CD4-positive, alpha-beta T cell (primary cell): ENCODE measurements at regions not wholly inside any gene's neighbourhood (a gene's known extent, or its start where the extent isn't known, plus 50 kb on each side); places are given as distances from the start of the nearest gene placed in this dataset.

Experiments
- ATAC-seq: fragments of 200-7000 bp; cut with Tn5 transposase; one replicate; pipeline ENCODE4 v1.10.0; 2022; ENCODE audit warnings: mild to moderate bottlenecking; ENCODE audit not compliant: poor library complexity
- CTCF ChIA-PET: fragments of 350-600 bp; sonication (Branson Sonifier 250); formaldehyde crosslinking; loops from one replicate; lab custom pipeline; 2021; ENCODE audit warnings: antibody characterized with exemption, inconsistent platforms; lab: Charles Lee
- POLR2A ChIA-PET: fragments of 350-600 bp; sonication (Branson Sonifier 250); formaldehyde crosslinking; loops from one replicate; lab custom pipeline; 2021; ENCODE audit warnings: antibody characterized with exemption, inconsistent platforms; lab: Charles Lee
- DNase-seq, 14 experiments: peaks; one replicate each; pipeline ENCODE4 v3.0.0-alpha.2; 2013 to 2020; ENCODE audit warnings: mixed read lengths in 2 of 14
- H3K27ac ChIP-seq, 2 donors: one replicate each; pipeline versions ENCODE4 v1.5.1 to v1.7.0; 2013; ENCODE audit warnings: low read length in 2 of 2, low read depth in 1 of 2, mild to moderate bottlenecking in 1 of 2
- H3K27me3 ChIP-seq, 2 experiments: 1 replicate in 1 of 2; 2 replicates in 1 of 2; pipeline versions ENCODE4 v1.6.1 to v1.7.0; 2013; ENCODE audit warnings: low read length in 2 of 2, control low read depth in 1 of 2, mild to moderate bottlenecking in 1 of 2, moderate library complexity in 1 of 2; ENCODE audit not compliant: insufficient read depth in 2 of 2, control insufficient read depth in 1 of 2
- H3K36me3 ChIP-seq: one replicate; pipeline ENCODE4 v1.6.1; 2013; ENCODE audit warnings: low read length, control low read depth; ENCODE audit not compliant: insufficient read depth
- H3K4me1 ChIP-seq: one replicate; pipeline ENCODE4 v1.6.1; 2013; ENCODE audit warnings: low read length, control low read depth; ENCODE audit not compliant: insufficient read depth
- H3K4me3 ChIP-seq: one replicate; pipeline ENCODE4 v1.5.1; 2013; ENCODE audit warnings: mild to moderate bottlenecking, low read length, moderate library complexity
- H3K9me3 ChIP-seq, 2 experiments: 1 replicate in 1 of 2; 2 replicates in 1 of 2; pipeline versions ENCODE4 v1.6.1 to v1.7.0; 2013; ENCODE audit warnings: low read length in 2 of 2, mild to moderate bottlenecking in 2 of 2, control low read depth in 1 of 2, moderate library complexity in 1 of 2; ENCODE audit not compliant: control insufficient read depth in 1 of 2, insufficient read depth in 1 of 2
- H3K27ac Mint-ChIP-seq: one replicate; pipeline ENCODE4 v1.8.0; 2020; ENCODE audit warnings: mixed read lengths
- H3K27me3 Mint-ChIP-seq: one replicate; pipeline ENCODE4 v1.8.0; 2021; ENCODE audit warnings: mixed read lengths
- H3K36me3 Mint-ChIP-seq: one replicate; pipeline ENCODE4 v1.8.0; 2021; ENCODE audit warnings: low read depth, mixed read lengths
- H3K4me1 Mint-ChIP-seq: one replicate; pipeline ENCODE4 v1.8.0; 2021; ENCODE audit warnings: low read depth, mixed read lengths
- H3K4me3 Mint-ChIP-seq: one replicate; pipeline ENCODE4 v1.8.0; 2020; ENCODE audit warnings: mild to moderate bottlenecking, mixed read lengths
- H3K9me3 Mint-ChIP-seq: one replicate; pipeline ENCODE4 v1.8.0; 2020; ENCODE audit warnings: mixed read lengths
- CTCF ChIP-seq: fragments of 200-600 bp; IDR thresholded peaks from one replicate; pipeline ENCODE4 v1.8.0; 2022; ENCODE audit warnings: antibody characterized with exemption, mild to moderate bottlenecking
- intact Hi-C, 2 experiments: fragments of 100-400 bp; cut with DNase I in 1 of 2; cut with micrococcal nuclease in 1 of 2; formaldehyde crosslinking; loops; one replicate each; pipeline versions ENCODE4 v1.15.1 to v1.9.0; 2023 to 2025; cut with DNase I, micrococcal nuclease

GRCh38 chr22:33213383-33214075 is 155.3 kb upstream of the SYN3 start:
- Histone ChIP-seq H3K9me3 (peaks cover 0 to 9% of the 10 kb centered on the region in 2 experiments), H3K4me1 (no peaks in the 10 kb centered on the region), H3K4me3 (no peak overlapping the region), H3K27me3 (peaks cover 0 to 10% of the 10 kb centered on the region in 2 experiments), H3K36me3 (no peaks in the 10 kb centered on the region), H3K27ac (no peak overlapping the region)
- Mint-ChIP-seq H3K9me3 (no peaks in the 10 kb centered on the region), H3K4me3 (no peak overlapping the region), H3K27ac (no peak overlapping the region), H3K4me1 (no peaks in the 10 kb centered on the region), H3K27me3 (peaks cover 33% of the 10 kb centered on the region), H3K36me3 (no peaks in the 10 kb centered on the region)
- POLR2A ChIA-PET, result no interaction called here
- no peak for DNase-seq
- no peak for ATAC-seq
- no peak for TF ChIP-seq CTCF
- intact Hi-C loops, result no loop called here
- CTCF ChIA-PET, result no interaction called here

GRCh38 chr22:33209930-33210784 is 152.0 kb upstream of the SYN3 start:
- TF ChIP-seq CTCF, result no peak
- peaks cover 30% of the 10 kb centered on the region for H3K27me3 Mint-ChIP-seq
- H3K4me3 Mint-ChIP-seq, result no peak overlapping the region
- ATAC-seq, result no peak
- DNase-seq, result peak in 2 of 14 experiments; percentile 2 to 16
- no peaks in the 10 kb centered on the region for H3K4me1 ChIP-seq
- intact Hi-C loops, result no loop called here
- H3K36me3 Mint-ChIP-seq, result no peaks in the 10 kb centered on the region
- no peaks in the 10 kb centered on the region for H3K9me3 Mint-ChIP-seq
- H3K9me3 ChIP-seq, result peaks cover 0 to 9% of the 10 kb centered on the region in 2 experiments
- peaks cover 0 to 10% of the 10 kb centered on the region in 2 experiments for H3K27me3 ChIP-seq
- no peak overlapping the region for H3K27ac Mint-ChIP-seq
- H3K36me3 ChIP-seq, result no peaks in the 10 kb centered on the region
- CTCF ChIA-PET, result no interaction called here
- POLR2A ChIA-PET, result no interaction called here
- no peak overlapping the region for H3K4me3 ChIP-seq
- no peak overlapping the region for H3K27ac ChIP-seq
- H3K4me1 Mint-ChIP-seq, result no peaks in the 10 kb centered on the region

GRCh38 chr22:33204408-33204807 is 146.2 kb upstream of the SYN3 start:
- Histone ChIP-seq H3K4me1 (no peaks in the 10 kb centered on the region), H3K36me3 (no peaks in the 10 kb centered on the region), H3K4me3 (no peak overlapping the region), H3K9me3 (no peaks in the 10 kb centered on the region), H3K27ac (no peak overlapping the region), H3K27me3 (peaks cover 0 to 2% of the 10 kb centered on the region in 2 experiments)
- no peaks in the 10 kb centered on the region for H3K36me3 Mint-ChIP-seq
- no peaks in the 10 kb centered on the region for H3K9me3 Mint-ChIP-seq
- peaks cover 26% of the 10 kb centered on the region for H3K27me3 Mint-ChIP-seq
- H3K27ac Mint-ChIP-seq, result no peak overlapping the region
- ChIA-PET CTCF (no interaction called here), POLR2A (no interaction called here)
- TF ChIP-seq CTCF, result no peak
- intact Hi-C loops, result no loop called here
- DNase-seq (no peak), ATAC-seq (no peak)
- H3K4me1 Mint-ChIP-seq, result no peaks in the 10 kb centered on the region
- no peak overlapping the region for H3K4me3 Mint-ChIP-seq
